Femur (tissue), 1 donor: ENCODE measurements at regions not wholly inside any gene's neighbourhood (a gene's known extent, or its start where the extent isn't known, plus 50 kb on each side); places are given as distances from the start of the nearest gene placed in this dataset.

ENCODE experiments used
- DNase-seq: peaks from one replicate; pipeline ENCODE4 v3.0.0-alpha.2; 2017

- no peak for DNase-seq
Observed at GRCh38 chr11:112401036-112401769, 140.5 kb upstream of the PLET1 start.

- no peak for DNase-seq
Observed at GRCh38 chr11:112403432-112403831, 142.8 kb upstream of the PLET1 start.

- no peak for DNase-seq
Observed at GRCh38 chr11:112404112-112404511, 143.5 kb upstream of the PLET1 start.

GRCh38 chr11:112408517-112408916, 147.9 kb upstream of the PLET1 start:
- no peak for DNase-seq

- no peak for DNase-seq
Observed at GRCh38 chr11:112410325-112410724, 149.7 kb upstream of the PLET1 start.

GRCh38 chr11:112412383-112412782, 151.7 kb upstream of the PLET1 start:
- DNase-seq: no peak

- no peak for DNase-seq
Observed at GRCh38 chr11:112417339-112417738, 156.7 kb upstream of the PLET1 start.

GRCh38 chr11:112418438-112418837, 157.8 kb upstream of the PLET1 start:
- no peak for DNase-seq

- no peak for DNase-seq
Observed at GRCh38 chr11:112421879-112422278, 161.2 kb upstream of the PLET1 start.

GRCh38 chr11:112425121-112425520, 164.5 kb upstream of the PLET1 start:
- no peak for DNase-seq

GRCh38 chr11:112437096-112437495, 176.4 kb upstream of the PLET1 start:
- no peak for DNase-seq

- DNase-seq: no peak
Observed at GRCh38 chr11:112439614-112440013, 179.0 kb upstream of the PLET1 start.

GRCh38 chr11:112440518-112440917, 179.9 kb upstream of the PLET1 start:
- no peak for DNase-seq

- no peak for DNase-seq
Observed at GRCh38 chr11:112448168-112448567, 187.5 kb upstream of the PLET1 start.

GRCh38 chr11:112448806-112449205, 188.1 kb upstream of the PLET1 start:
- no peak for DNase-seq

- no peak for DNase-seq
Observed at GRCh38 chr11:112451250-112451649, 190.6 kb upstream of the PLET1 start.

GRCh38 chr11:112453601-112454577, 193.2 kb upstream of the PLET1 start:
- DNase-seq: no peak

GRCh38 chr11:112454841-112455240, 194.2 kb upstream of the PLET1 start:
- no peak for DNase-seq

- DNase-seq: no peak
Observed at GRCh38 chr11:112455791-112456190, 195.1 kb upstream of the PLET1 start.

GRCh38 chr11:112457532-112457931, 196.9 kb upstream of the PLET1 start:
- DNase-seq: no peak

GRCh38 chr11:112459001-112459400, 198.3 kb upstream of the PLET1 start:
- no peak for DNase-seq

- no peak for DNase-seq
Observed at GRCh38 chr11:112460141-112460540, 199.5 kb upstream of the PLET1 start.

- no peak for DNase-seq
Observed at GRCh38 chr11:112464949-112465348, 204.3 kb upstream of the PLET1 start.

GRCh38 chr11:112465433-112466024, 204.9 kb upstream of the PLET1 start:
- DNase-seq: no peak
